IgD-negative memory B cell (primary cell): ENCODE measurements at regions not wholly inside any gene's neighbourhood (a gene's known extent, or its start where the extent isn't known, plus 50 kb on each side); places are given as distances from the start of the nearest gene placed in this dataset.
"Not testable (repeated sequence)": the region's sequence is repeated elsewhere in the genome, so short reads cannot be mapped to it uniquely, and the experiment has no call there.

Experiments used
- H3K27ac Mint-ChIP-seq, 3 donors: one replicate each; pipeline ENCODE4 v1.8.0; 2020 to 2022; ENCODE audit warnings: mild to moderate bottlenecking in 3 of 3, mixed read lengths in 3 of 3, moderate library complexity in 1 of 3
- H3K27me3 Mint-ChIP-seq: one replicate; pipeline ENCODE4 v1.8.0; 2021; ENCODE audit warnings: mixed read lengths
- H3K36me3 Mint-ChIP-seq: one replicate; pipeline ENCODE4 v1.8.0; 2020; ENCODE audit warnings: mild to moderate bottlenecking, mixed read lengths
- H3K4me1 Mint-ChIP-seq, 3 donors: one replicate each; pipeline ENCODE4 v1.8.0; 2020 to 2022; ENCODE audit warnings: mixed read lengths in 3 of 3, mild to moderate bottlenecking in 1 of 3
- H3K4me3 Mint-ChIP-seq, 4 donors: one replicate each; pipeline ENCODE4 v1.8.0; 2020 to 2022; ENCODE audit warnings: mild to moderate bottlenecking in 4 of 4, mixed read lengths in 4 of 4, moderate library complexity in 3 of 4
- H3K9me3 Mint-ChIP-seq, 3 donors: one replicate each; pipeline ENCODE4 v1.8.0; 2020 to 2021; ENCODE audit warnings: mixed read lengths in 3 of 3, mild to moderate bottlenecking in 1 of 3

GRCh38 chr17:20944014-20944865 is 98.6 kb downstream of the USP22 start:
- Mint-ChIP-seq H3K27ac (peak overlapping the region in 1 of 3 donors; percentile 29), H3K4me1 (no peaks in the 10 kb centered on the region), H3K9me3 (no peaks in the 10 kb centered on the region), H3K4me3 (no peak overlapping the region), H3K27me3 (peaks cover 6% of the 10 kb centered on the region), H3K36me3 (no peaks in the 10 kb centered on the region)

GRCh38 chr17:20947708-20948107 is 95.1 kb downstream of the USP22 start:
- H3K4me3 Mint-ChIP-seq, H3K27ac Mint-ChIP-seq, H3K4me1 Mint-ChIP-seq, H3K9me3 Mint-ChIP-seq, H3K36me3 Mint-ChIP-seq: not testable (repeated sequence)
- peaks cover 16% of the 10 kb centered on the region for H3K27me3 Mint-ChIP-seq

GRCh38 chr17:20948984-20949777 is 93.6 kb downstream of the USP22 start:
- peaks cover 16% of the 10 kb centered on the region for H3K27me3 Mint-ChIP-seq
- no peaks in the 10 kb centered on the region for H3K36me3 Mint-ChIP-seq
- H3K9me3 Mint-ChIP-seq: no peaks in the 10 kb centered on the region
- H3K4me1 Mint-ChIP-seq: peaks cover 0 to 3% (median 0%) of the 10 kb centered on the region in 3 donors
- H3K27ac Mint-ChIP-seq: peak overlapping the region in 1 of 3 donors; percentile 23
- no peak overlapping the region for H3K4me3 Mint-ChIP-seq
